Endothelial cell of umbilical vein (primary cell): ENCODE measurements at regions not wholly inside any gene's neighbourhood (a gene's known extent, or its start where the extent isn't known, plus 50 kb on each side); places are given as distances from the start of the nearest gene placed in this dataset.

Experiments
- EZH2 ChIP-seq: IDR thresholded peaks from 2 replicates; pipeline ENCODE4 v1.6.1; 2012; ENCODE audit warnings: borderline replicate concordance, low read depth, mild to moderate bottlenecking, moderate library complexity, low read length, inconsistent platforms; ENCODE audit not compliant: severe bottlenecking
- FOS ChIP-seq: IDR thresholded peaks from 2 replicates; pipeline ENCODE4 v1.6.1; 2011; ENCODE audit warnings: mild to moderate bottlenecking, low read length, moderate library complexity, borderline replicate concordance; ENCODE audit not compliant: insufficient read depth
- JUN ChIP-seq: IDR thresholded peaks from 2 replicates; pipeline ENCODE4 v1.6.1; 2011; ENCODE audit warnings: borderline replicate concordance, low read depth; ENCODE audit not compliant: insufficient read length, insufficient read depth
- MYC ChIP-seq: IDR thresholded peaks from one replicate; pipeline ENCODE4 v1.6.1; 2011; ENCODE audit warnings: mild to moderate bottlenecking, low read depth, low read length
- POLR2A ChIP-seq: IDR thresholded peaks from 2 replicates; pipeline ENCODE4 v1.6.1; 2012; ENCODE audit warnings: low read depth, mild to moderate bottlenecking, control low read depth, low read length
- POLR2AphosphoS5 ChIP-seq: IDR thresholded peaks from 2 replicates; pipeline ENCODE4 v1.6.1; 2012; ENCODE audit warnings: low read depth, mild to moderate bottlenecking, control low read depth, low read length, moderate library complexity; ENCODE audit not compliant: insufficient read depth
- TF ChIP-seq, protein P1 (sequence below), 2 donors: IDR thresholded peaks; 1 replicate in 1 of 2; 2 replicates in 1 of 2; pipeline ENCODE4 v1.5.1; 2011; ENCODE audit warnings: low read length in 2 of 2, mild to moderate bottlenecking in 2 of 2, moderate library complexity in 2 of 2, control low read depth in 1 of 2, inconsistent platforms in 1 of 2, low read depth in 1 of 2; ENCODE audit not compliant: insufficient read depth in 1 of 2; ENCODE audit errors: extremely low read depth in 1 of 2
- TF ChIP-seq, protein P2 (sequence below): IDR thresholded peaks from 2 replicates; pipeline ENCODE4 v1.6.1; 2011; ENCODE audit not compliant: insufficient read depth, insufficient read length

DNA sequence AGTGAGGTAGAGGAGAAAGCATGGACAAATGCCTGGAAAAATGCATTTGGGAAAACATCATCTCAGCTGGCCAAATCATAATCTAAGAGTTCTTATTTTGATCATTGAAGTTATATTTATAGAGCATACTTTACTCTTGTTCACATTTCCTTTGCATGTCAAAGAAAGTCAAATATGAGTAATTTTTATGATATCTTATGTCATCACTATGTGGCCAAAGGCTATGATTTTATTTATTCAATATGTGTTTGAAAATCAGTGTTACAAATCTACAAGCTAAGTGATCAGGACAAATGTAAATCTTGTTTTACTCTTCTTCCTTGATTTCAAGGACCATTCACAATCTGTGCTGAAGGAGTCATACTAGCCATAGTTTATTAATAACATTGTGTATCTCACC, 237.2 kb upstream of the DPH6 start:
- no peak for TF ChIP-seq POLR2AphosphoS5
- TF ChIP-seq FOS, result no peak
- TF ChIP-seq, protein P1, sequence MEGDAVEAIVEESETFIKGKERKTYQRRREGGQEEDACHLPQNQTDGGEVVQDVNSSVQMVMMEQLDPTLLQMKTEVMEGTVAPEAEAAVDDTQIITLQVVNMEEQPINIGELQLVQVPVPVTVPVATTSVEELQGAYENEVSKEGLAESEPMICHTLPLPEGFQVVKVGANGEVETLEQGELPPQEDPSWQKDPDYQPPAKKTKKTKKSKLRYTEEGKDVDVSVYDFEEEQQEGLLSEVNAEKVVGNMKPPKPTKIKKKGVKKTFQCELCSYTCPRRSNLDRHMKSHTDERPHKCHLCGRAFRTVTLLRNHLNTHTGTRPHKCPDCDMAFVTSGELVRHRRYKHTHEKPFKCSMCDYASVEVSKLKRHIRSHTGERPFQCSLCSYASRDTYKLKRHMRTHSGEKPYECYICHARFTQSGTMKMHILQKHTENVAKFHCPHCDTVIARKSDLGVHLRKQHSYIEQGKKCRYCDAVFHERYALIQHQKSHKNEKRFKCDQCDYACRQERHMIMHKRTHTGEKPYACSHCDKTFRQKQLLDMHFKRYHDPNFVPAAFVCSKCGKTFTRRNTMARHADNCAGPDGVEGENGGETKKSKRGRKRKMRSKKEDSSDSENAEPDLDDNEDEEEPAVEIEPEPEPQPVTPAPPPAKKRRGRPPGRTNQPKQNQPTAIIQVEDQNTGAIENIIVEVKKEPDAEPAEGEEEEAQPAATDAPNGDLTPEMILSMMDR (IDR thresholded peaks at IDR 0.05; ENCODE audit: extremely low read depth in 1 of 2, insufficient read depth in 1 of 2, low read depth in 1 of 2, low read length in 2 of 2), result no peak
- TF ChIP-seq JUN, result no peak
- TF ChIP-seq, protein P2, sequence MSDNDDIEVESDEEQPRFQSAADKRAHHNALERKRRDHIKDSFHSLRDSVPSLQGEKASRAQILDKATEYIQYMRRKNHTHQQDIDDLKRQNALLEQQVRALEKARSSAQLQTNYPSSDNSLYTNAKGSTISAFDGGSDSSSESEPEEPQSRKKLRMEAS, result no peak
- TF ChIP-seq POLR2A, result no peak
- no peak for TF ChIP-seq EZH2
- TF ChIP-seq MYC, result no peak
